Smooth muscle cell (in vitro differentiated cells): ENCODE measurements at regions not wholly inside any gene's neighbourhood (a gene's known extent, or its start where the extent isn't known, plus 50 kb on each side); places are given as distances from the start of the nearest gene placed in this dataset.

Source experiments
- DNase-seq: peaks from one replicate; lab custom pipeline; 2025; ENCODE audit not compliant: unreplicated experiment; lab: John Stamatoyannopoulos, UW
- H2AFZ ChIP-seq: fragments of 200-600 bp; sonication (generic); 2 replicates; pipeline ENCODE4 v1.6.0; 2016; ENCODE audit warnings: antibody characterized with exemption, low read depth, mild to moderate bottlenecking
- H3F3A ChIP-seq: fragments of 200-600 bp; sonication (generic); 2 replicates; pipeline ENCODE4 v1.6.0; 2017; ENCODE audit warnings: antibody characterized with exemption, low read depth
- H3K27ac ChIP-seq: fragments of 200-600 bp; sonication (generic); 2 replicates; pipeline ENCODE4 v1.5.1; 2016; ENCODE audit warnings: low read depth, mild to moderate bottlenecking
- H3K27me3 ChIP-seq: fragments of 200-600 bp; sonication (generic); 2 replicates; pipeline ENCODE4 v1.6.1; 2016; ENCODE audit warnings: low read depth, mild to moderate bottlenecking
- H3K36me3 ChIP-seq: fragments of 200-600 bp; sonication (generic); 2 replicates; pipeline ENCODE4 v1.5.1; 2016; ENCODE audit warnings: low read depth
- H3K4me1 ChIP-seq: fragments of 200-600 bp; sonication (generic); 2 replicates; pipeline ENCODE4 v1.5.1; 2016; ENCODE audit warnings: low read depth
- H3K4me2 ChIP-seq: fragments of 200-600 bp; sonication (generic); 2 replicates; pipeline ENCODE4 v1.6.0; 2016; ENCODE audit warnings: mild to moderate bottlenecking
- H3K4me3 ChIP-seq: fragments of 200-600 bp; sonication (generic); 2 replicates; pipeline ENCODE4 v1.5.1; 2016; ENCODE audit warnings: mild to moderate bottlenecking
- H3K79me2 ChIP-seq: fragments of 200-600 bp; sonication (generic); 2 replicates; pipeline ENCODE4 v1.6.0; 2016; ENCODE audit warnings: low read depth, mild to moderate bottlenecking
- H3K9ac ChIP-seq: fragments of 200-600 bp; sonication (generic); 2 replicates; pipeline ENCODE4 v1.6.0; 2016; ENCODE audit warnings: low read depth
- H3K9me3 ChIP-seq: fragments of 200-600 bp; sonication (generic); replicated peaks from 2 replicates; pipeline ENCODE4 v1.5.1; 2016; ENCODE audit warnings: low read depth
- H4K20me1 ChIP-seq: fragments of 200-600 bp; sonication (generic); 2 replicates; pipeline ENCODE4 v1.6.0; 2016; ENCODE audit warnings: low read depth
- CTCF ChIP-seq: fragments of 200-600 bp; sonication (generic); IDR thresholded peaks from 2 replicates; pipeline ENCODE4 v1.5.1; 2017; ENCODE audit warnings: borderline replicate concordance, mild to moderate bottlenecking, antibody characterized with exemption; ENCODE audit not compliant: insufficient read depth, poor library complexity, severe bottlenecking
- WGBS: methylation state at CpG from one replicate; pipeline ENCODE4 v1.1.7; 2016; ENCODE audit warnings: low lambda C conversion rate; 5-methylcytosine and 5-hydroxymethylcytosine counted together

- Histone ChIP-seq H3K9ac (no peak overlapping the region), H3K36me3 (no peaks in the 10 kb centered on the region), H4K20me1 (no peaks in the 10 kb centered on the region), H3K4me1 (no peaks in the 10 kb centered on the region), H2AFZ (no peak overlapping the region), H3K4me3 (no peak overlapping the region), H3K79me2 (no peaks in the 10 kb centered on the region), H3K27ac (no peak overlapping the region), H3K4me2 (no peak overlapping the region), H3F3A (no peaks in the 10 kb centered on the region), H3K9me3 (peaks cover 4% of the 10 kb centered on the region), H3K27me3 (no peaks in the 10 kb centered on the region)
- DNase-seq: no peak
- 68% methylated on average over 2 of the region's 2 CpGs for WGBS
- TF ChIP-seq CTCF: no peak
These were observed 54.7 kb upstream of the SLCO2A1 start for GRCh38 chr3:134084242-134084950.

- no peak overlapping the region for H3K9ac ChIP-seq
- DNase-seq: no peak
- no peaks in the 10 kb centered on the region for H3K36me3 ChIP-seq
- H2AFZ ChIP-seq: no peak overlapping the region
- H4K20me1 ChIP-seq: no peaks in the 10 kb centered on the region
- 78% methylated on average over 3 of the region's 3 CpGs for WGBS
- no peaks in the 10 kb centered on the region for H3F3A ChIP-seq
- H3K4me3 ChIP-seq: no peak overlapping the region
- no peaks in the 10 kb centered on the region for H3K27me3 ChIP-seq
- peaks cover 4% of the 10 kb centered on the region for H3K9me3 ChIP-seq
- no peak for TF ChIP-seq CTCF
- H3K4me1 ChIP-seq: no peaks in the 10 kb centered on the region
- H3K27ac ChIP-seq: no peak overlapping the region
- no peak overlapping the region for H3K4me2 ChIP-seq
- H3K79me2 ChIP-seq: no peaks in the 10 kb centered on the region
These were observed 54.0 kb upstream of the SLCO2A1 start for GRCh38 chr3:134083626-134084241.

- Histone ChIP-seq H3K27me3 (no peaks in the 10 kb centered on the region), H3K4me1 (no peaks in the 10 kb centered on the region), H2AFZ (no peak overlapping the region), H3K27ac (no peak overlapping the region), H3K79me2 (no peaks in the 10 kb centered on the region), H4K20me1 (no peaks in the 10 kb centered on the region), H3K9ac (no peak overlapping the region), H3K4me2 (no peak overlapping the region), H3K9me3 (peaks cover 4% of the 10 kb centered on the region), H3K36me3 (no peaks in the 10 kb centered on the region), H3F3A (no peaks in the 10 kb centered on the region), H3K4me3 (no peak overlapping the region)
- TF ChIP-seq CTCF: no peak
- no peak for DNase-seq
- 63% methylated on average over 1 of the region's 1 CpG for WGBS
These were observed 53.3 kb upstream of the SLCO2A1 start for GRCh38 chr3:134083008-134083407.

GRCh38 chr3:134082582-134082981 lies 52.9 kb upstream of the SLCO2A1 start:
- Histone ChIP-seq H2AFZ (no peak overlapping the region), H3K9ac (no peak overlapping the region), H3K27ac (no peak overlapping the region), H4K20me1 (no peaks in the 10 kb centered on the region), H3K27me3 (no peaks in the 10 kb centered on the region), H3K9me3 (peaks cover 4% of the 10 kb centered on the region), H3K4me2 (no peak overlapping the region), H3K4me1 (no peaks in the 10 kb centered on the region), H3K79me2 (no peaks in the 10 kb centered on the region), H3F3A (no peaks in the 10 kb centered on the region), H3K4me3 (no peak overlapping the region), H3K36me3 (no peaks in the 10 kb centered on the region)
- DNase-seq: no peak
- TF ChIP-seq CTCF: no peak
- WGBS: 92% methylated on average over 2 of the region's 2 CpGs
